ENCODE measurements at regions not wholly inside any gene's neighbourhood (a gene's known extent, or its start where the extent isn't known, plus 50 kb on each side); places are given as distances from the start of the nearest gene placed in this dataset.

GRCh38 chrX:69024931-69025330, 140.3 kb downstream of the PJA1 start:
- CTCF ChIA-PET = no interaction called here
- no peaks in the 10 kb centered on the region for H3K9me3 ChIP-seq (replicated peaks; ENCODE audit: control insufficient read depth, insufficient read depth, low read length)
- H4K20me1 ChIP-seq (replicated peaks; ENCODE audit: control insufficient read depth, extremely low read depth, insufficient read depth, low read length) = no peaks in the 10 kb centered on the region
- H3K27me3 ChIP-seq (ENCODE audit: control insufficient read depth in 2 of 2, insufficient read depth in 2 of 2, low read length in 2 of 2) = no peaks in the 10 kb centered on the region
- TF ChIP-seq POLR2AphosphoS5 (IDR thresholded peaks at IDR 0.05; ENCODE audit: insufficient read depth, low read depth, low read length) (no peak), GATA2 (IDR thresholded peaks at IDR 0.05; ENCODE audit: insufficient read depth, insufficient read length, low read depth, low read length) (no peak), JUN (IDR thresholded peaks at IDR 0.05; ENCODE audit: borderline replicate concordance, insufficient read depth, insufficient read length, low read depth) (no peak), MYC (IDR thresholded peaks at IDR 0.05; ENCODE audit: low read depth, low read length) (no peak), FOS (IDR thresholded peaks at IDR 0.05; ENCODE audit: borderline replicate concordance, insufficient read depth, low read length) (no peak), MAX (IDR thresholded peaks at IDR 0.05; ENCODE audit: insufficient read depth, insufficient read length) (no peak), POLR2A (IDR thresholded peaks at IDR 0.05; ENCODE audit: low read depth, low read length) (no peak), EZH2 (IDR thresholded peaks at IDR 0.05; ENCODE audit: borderline replicate concordance, low read depth, low read length, severe bottlenecking) (no peak)
- TF ChIP-seq, protein P1, sequence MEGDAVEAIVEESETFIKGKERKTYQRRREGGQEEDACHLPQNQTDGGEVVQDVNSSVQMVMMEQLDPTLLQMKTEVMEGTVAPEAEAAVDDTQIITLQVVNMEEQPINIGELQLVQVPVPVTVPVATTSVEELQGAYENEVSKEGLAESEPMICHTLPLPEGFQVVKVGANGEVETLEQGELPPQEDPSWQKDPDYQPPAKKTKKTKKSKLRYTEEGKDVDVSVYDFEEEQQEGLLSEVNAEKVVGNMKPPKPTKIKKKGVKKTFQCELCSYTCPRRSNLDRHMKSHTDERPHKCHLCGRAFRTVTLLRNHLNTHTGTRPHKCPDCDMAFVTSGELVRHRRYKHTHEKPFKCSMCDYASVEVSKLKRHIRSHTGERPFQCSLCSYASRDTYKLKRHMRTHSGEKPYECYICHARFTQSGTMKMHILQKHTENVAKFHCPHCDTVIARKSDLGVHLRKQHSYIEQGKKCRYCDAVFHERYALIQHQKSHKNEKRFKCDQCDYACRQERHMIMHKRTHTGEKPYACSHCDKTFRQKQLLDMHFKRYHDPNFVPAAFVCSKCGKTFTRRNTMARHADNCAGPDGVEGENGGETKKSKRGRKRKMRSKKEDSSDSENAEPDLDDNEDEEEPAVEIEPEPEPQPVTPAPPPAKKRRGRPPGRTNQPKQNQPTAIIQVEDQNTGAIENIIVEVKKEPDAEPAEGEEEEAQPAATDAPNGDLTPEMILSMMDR (IDR thresholded peaks at IDR 0.05; ENCODE audit: extremely low read depth in 1 of 2, insufficient read depth in 1 of 2, low read depth in 1 of 2, low read length in 2 of 2) = no peak
- H3K4me2 ChIP-seq (ENCODE audit: insufficient read depth, low read length) = no peak overlapping the region
- DNase-seq (ENCODE audit: low read depth, low spot score) (no peak), FAIRE-seq (no peak)
- no peak overlapping the region for H3K4me3 ChIP-seq (replicated peaks in 1 of 3; ENCODE audit: insufficient read depth in 1 of 3, low read depth in 1 of 3, low read length in 3 of 3)
- H3K9me1 ChIP-seq (replicated peaks; ENCODE audit: control insufficient read depth, extremely low read depth, insufficient read depth, low read length) = no peaks in the 10 kb centered on the region
- POLR2A ChIA-PET = no interaction called here
- no peaks in the 10 kb centered on the region for H3K36me3 ChIP-seq (ENCODE audit: control insufficient read depth in 2 of 2, extremely low read depth in 1 of 2, insufficient read depth in 2 of 2, low read length in 2 of 2)
- H3K9ac ChIP-seq (replicated peaks; ENCODE audit: extremely low read depth, insufficient read depth, low read length) = no peak overlapping the region
- no peak overlapping the region for H2AFZ ChIP-seq (ENCODE audit: low read depth, low read length)
- dilution Hi-C loops (cut with MboI; ENCODE audit: extremely low pct_ligation_motif_present, low sequenced_read_pairs) (no loop called here), intact Hi-C loops (cut with micrococcal nuclease) (no loop called here)
- H3K79me2 ChIP-seq (ENCODE audit: control insufficient read depth, insufficient read depth, low read length) = no peaks in the 10 kb centered on the region
- no TSS peak for BruUV-seq (replicated peaks)
- peaks cover 15% of the 10 kb centered on the region for H3K4me1 ChIP-seq (ENCODE audit: control insufficient read depth, extremely low read depth, insufficient read depth, low read length)
- H3K27ac ChIP-seq (ENCODE audit: insufficient read depth, low read depth, low read length) = no peak overlapping the region

Measured in endothelial cell of umbilical vein (primary cell).